ENCODE measurements at regions not wholly inside any gene's neighbourhood (a gene's known extent, or its start where the extent isn't known, plus 50 kb on each side); places are given as distances from the start of the nearest gene placed in this dataset.
"Not testable (repeated sequence)": the region's sequence is repeated elsewhere in the genome, so short reads cannot be mapped to it uniquely, and the experiment has no call there.

DNA sequence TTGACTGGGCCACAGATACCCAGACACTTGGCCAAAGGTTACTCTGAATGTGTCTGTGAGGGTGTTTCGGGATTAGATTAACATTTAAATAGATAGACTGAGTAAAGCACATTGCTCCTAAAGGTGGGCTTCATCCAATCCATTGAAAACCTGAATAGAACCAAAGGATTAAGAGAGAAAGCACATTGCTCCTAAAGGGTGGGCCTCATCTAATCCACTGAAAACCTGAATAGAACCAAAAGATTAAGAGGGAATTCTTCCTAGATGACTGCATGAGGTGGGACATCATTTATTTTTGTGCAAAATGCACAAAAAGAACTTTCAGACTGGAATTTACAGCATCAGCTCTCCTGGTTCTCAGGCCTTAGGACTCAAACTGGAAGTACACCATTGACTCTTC, 351.2 kb upstream of the PCDH10 start:
- FAIRE-seq (no peak), DNase-seq (ENCODE audit: insufficient read length, low spot score) (no peak)
- TF ChIP-seq CTCF (IDR thresholded peaks at IDR 0.05; ENCODE audit: insufficient read depth, missing control alignments): no peak

DNA sequence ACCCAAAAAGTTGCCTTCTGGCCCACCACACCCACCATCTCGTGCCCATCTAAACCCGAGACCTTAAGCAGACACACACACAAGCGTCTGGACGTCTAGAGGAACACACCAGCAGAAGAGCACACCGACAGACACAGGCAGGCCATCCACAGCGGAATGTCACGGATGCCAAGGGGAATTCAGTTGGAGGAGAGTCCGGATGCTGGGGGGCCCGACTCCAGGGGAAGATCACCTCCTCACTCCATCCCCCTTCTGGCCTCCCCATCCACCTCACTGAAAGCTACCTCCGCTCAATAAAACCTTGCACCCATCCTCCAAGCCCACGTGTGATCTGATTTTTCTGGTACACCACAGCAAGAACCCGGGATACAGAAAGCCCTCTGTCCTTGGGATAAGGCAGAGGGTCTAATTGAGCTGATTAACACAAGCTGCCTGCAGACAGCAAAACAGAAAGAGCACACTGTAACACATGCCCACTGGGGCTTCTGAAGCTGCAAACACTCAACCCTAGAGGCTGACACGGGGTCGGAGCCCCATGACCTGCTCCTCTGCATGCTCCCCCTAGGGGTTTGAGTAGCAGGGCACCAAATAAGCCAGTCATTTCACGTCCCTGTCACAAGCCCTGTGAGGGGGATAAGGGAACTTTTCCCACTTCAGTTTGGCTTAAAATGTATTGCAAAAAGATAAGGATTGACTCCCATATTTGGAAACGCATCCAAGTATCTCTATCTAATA, 339.6 kb upstream of the PCDH10 start:
- no peak for FAIRE-seq
- no peak for DNase-seq (ENCODE audit: insufficient read length, low spot score)
- TF ChIP-seq CTCF (IDR thresholded peaks at IDR 0.05; ENCODE audit: insufficient read depth, missing control alignments): no peak

DNA sequence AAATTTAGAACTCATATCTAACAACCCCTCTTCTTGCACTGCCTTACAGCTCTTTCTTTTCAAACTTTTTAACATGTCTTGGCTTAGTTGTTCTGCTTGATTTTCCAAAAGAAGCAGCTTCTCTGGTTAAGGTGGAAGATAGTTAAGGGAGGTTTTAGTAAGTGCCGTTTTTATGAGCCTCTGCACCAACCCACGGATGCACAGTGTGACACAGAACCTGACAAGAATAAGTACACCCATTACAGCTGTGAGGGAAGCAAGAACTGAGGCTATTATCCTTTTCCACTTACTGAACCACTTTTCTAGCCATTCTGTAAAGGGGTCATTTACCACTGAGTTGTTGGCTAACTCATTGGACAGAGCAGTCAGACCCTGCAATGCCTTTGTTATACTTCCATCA, 336.0 kb upstream of the PCDH10 start:
- not testable (repeated sequence) for DNase-seq (ENCODE audit: insufficient read length, low spot score); FAIRE-seq

DNA sequence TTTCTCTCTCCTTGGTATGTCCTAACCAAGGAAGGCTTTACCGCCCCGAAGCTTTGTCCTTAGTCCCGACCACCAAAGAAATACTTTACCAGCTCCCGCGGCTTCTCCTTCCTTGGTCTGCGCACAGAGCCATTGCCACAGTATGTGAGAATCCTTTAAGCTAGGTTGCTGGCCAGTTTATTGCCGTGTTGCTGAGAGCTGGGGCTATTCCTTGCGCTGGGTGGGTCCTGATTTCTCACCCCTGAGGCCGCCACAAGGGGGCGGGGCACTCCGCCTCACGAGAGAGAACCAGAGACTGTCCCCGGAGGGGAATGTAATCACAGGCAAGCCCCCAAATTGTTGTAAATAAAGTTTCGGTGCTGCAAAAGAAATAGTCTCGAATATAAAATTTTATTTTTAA, 331.0 kb upstream of the PCDH10 start:
- DNase-seq (ENCODE audit: insufficient read length, low spot score): no peak
- no peak for TF ChIP-seq CTCF (IDR thresholded peaks at IDR 0.05; ENCODE audit: insufficient read depth, missing control alignments)
- no peak for FAIRE-seq

DNA sequence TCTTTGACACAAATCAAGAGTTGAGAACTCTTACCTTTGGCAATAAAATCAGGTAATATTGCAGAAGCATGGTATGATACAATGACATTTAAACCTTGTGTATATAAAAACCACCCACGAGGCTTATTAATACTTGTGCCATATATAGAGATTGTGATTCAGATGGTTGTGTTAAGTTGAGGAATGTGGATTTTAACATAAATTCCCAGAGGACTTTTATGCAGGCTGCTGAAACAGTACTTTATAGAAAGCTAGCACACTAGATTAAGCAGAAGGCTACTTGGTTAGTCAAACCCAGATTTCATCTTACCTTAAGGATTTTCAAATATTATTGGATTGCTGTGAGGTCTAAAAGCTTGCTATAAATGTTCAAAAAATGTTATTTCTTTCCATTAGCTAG, 325.7 kb upstream of the PCDH10 start:
- DNase-seq (ENCODE audit: insufficient read length, low spot score) (no peak), FAIRE-seq (no peak)
- TF ChIP-seq CTCF (IDR thresholded peaks at IDR 0.05; ENCODE audit: insufficient read depth, missing control alignments): no peak

GRCh38 chr4:132824761-132825160, 324.3 kb upstream of the PCDH10 start:
- no peak for TF ChIP-seq CTCF (IDR thresholded peaks at IDR 0.05; ENCODE audit: insufficient read depth, missing control alignments)
- FAIRE-seq: no peak

DNA sequence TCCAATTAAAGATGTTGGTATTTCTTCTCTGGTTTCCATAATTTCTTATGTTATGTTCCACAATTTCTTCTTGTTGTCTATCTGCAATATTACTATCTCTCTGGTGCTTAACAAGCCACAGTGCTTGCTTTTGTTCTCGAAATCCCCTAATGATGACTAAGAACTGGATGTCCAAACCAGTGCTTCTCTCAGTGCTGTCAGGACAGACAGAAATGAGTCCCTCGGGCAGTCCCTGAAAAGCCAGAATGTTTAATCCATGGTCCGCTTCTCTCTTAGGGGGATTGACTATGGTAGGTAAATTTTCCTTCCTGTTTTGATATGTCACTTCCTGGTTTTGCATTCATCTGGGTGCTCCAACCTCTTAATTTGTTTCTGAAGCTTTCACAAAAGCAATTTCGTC, 321.6 kb upstream of the PCDH10 start:
- FAIRE-seq (no peak), DNase-seq (ENCODE audit: insufficient read length, low spot score) (no peak)
- no peak for TF ChIP-seq CTCF (IDR thresholded peaks at IDR 0.05; ENCODE audit: insufficient read depth, missing control alignments)

More at GRCh38 chr4:132824761-132825160, 324.3 kb upstream of the PCDH10 start:
- no peak for DNase-seq (ENCODE audit: insufficient read length, low spot score)

DNA sequence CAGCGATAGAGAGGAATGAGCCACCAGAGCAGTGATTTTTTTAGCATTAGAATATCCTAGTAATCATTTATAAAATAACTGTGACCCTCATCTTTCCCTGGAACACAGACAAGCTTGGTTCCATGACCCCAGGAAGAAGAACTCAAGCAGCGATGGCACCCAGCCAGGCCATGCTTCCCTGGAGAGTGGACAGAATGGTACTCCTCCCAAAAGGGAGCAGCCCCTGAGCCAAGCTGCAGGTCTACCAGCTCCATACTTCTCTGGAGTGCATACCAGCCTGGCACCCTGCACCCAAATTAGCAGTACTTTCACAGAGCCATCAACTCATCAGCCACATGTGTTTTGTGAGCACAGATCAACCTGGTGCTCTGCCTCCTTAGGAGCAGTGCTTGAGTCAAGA, 310.9 kb upstream of the PCDH10 start:
- DNase-seq (ENCODE audit: insufficient read length, low spot score) (no peak), FAIRE-seq (no peak)
- TF ChIP-seq CTCF (IDR thresholded peaks at IDR 0.05; ENCODE audit: insufficient read depth, missing control alignments): no peak
